ENCODE measurements at regions not wholly inside any gene's neighbourhood (a gene's known extent, or its start where the extent isn't known, plus 50 kb on each side); places are given as distances from the start of the nearest gene placed in this dataset.

GRCh38 chr12:70989232-70989631 is 68.7 kb upstream of the PTPRR start:
- intact Hi-C loops (cut with DNase I), result no loop called here
- WGBS (ENCODE audit: insufficient coverage, low coverage, low lambda C conversion rate, missing lambda C conversion rate), result 43% methylated on average over 2 of the region's 2 CpGs

GRCh38 chr12:70985850-70986249 is 65.3 kb upstream of the PTPRR start:
- ATAC-seq, result no peak
- TF ChIP-seq POLR2A (IDR thresholded peaks at IDR 0.05) (no peak), CTCF (IDR thresholded peaks at IDR 0.05) (no peak)
- Histone ChIP-seq H3K36me3 (no peaks in the 10 kb centered on the region), H3K4me1 (no peaks in the 10 kb centered on the region), H3K4me3 (no peak overlapping the region), H3K27me3 (no peaks in the 10 kb centered on the region), H3K9me3 (no peaks in the 10 kb centered on the region), H3K27ac (no peak overlapping the region)
- intact Hi-C loops (cut with DNase I), result no loop called here
- DNase-seq, result no peak
- 29% methylated on average over 1 of the region's 1 CpG for WGBS (ENCODE audit: insufficient coverage, low coverage, low lambda C conversion rate, missing lambda C conversion rate)

More at GRCh38 chr12:70989232-70989631, 68.7 kb upstream of the PTPRR start:
- DNase-seq (no peak), ATAC-seq (no peak)
- Histone ChIP-seq H3K27me3 (no peaks in the 10 kb centered on the region), H3K27ac (no peak overlapping the region), H3K9me3 (no peaks in the 10 kb centered on the region), H3K36me3 (no peaks in the 10 kb centered on the region), H3K4me1 (no peaks in the 10 kb centered on the region), H3K4me3 (no peak overlapping the region)
- no peak for TF ChIP-seq CTCF (IDR thresholded peaks at IDR 0.05)
- TF ChIP-seq POLR2A (IDR thresholded peaks at IDR 0.05), result no peak

- WGBS (ENCODE audit: insufficient coverage, low coverage, low lambda C conversion rate, missing lambda C conversion rate), result 65% methylated on average over 4 of the region's 4 CpGs
- Histone ChIP-seq H3K27me3 (no peaks in the 10 kb centered on the region), H3K36me3 (no peaks in the 10 kb centered on the region), H3K9me3 (no peaks in the 10 kb centered on the region), H3K27ac (no peak overlapping the region), H3K4me1 (no peaks in the 10 kb centered on the region), H3K4me3 (no peak overlapping the region)
- TF ChIP-seq CTCF (IDR thresholded peaks at IDR 0.05) (no peak), POLR2A (IDR thresholded peaks at IDR 0.05) (no peak)
- DNase-seq (no peak), ATAC-seq (no peak)
- intact Hi-C loops (cut with DNase I), result no loop called here
These were observed 63.2 kb upstream of the PTPRR start for GRCh38 chr12:70983692-70984091.

- ATAC-seq (no peak), DNase-seq (no peak)
- Histone ChIP-seq H3K27ac (no peak overlapping the region), H3K27me3 (no peaks in the 10 kb centered on the region), H3K4me1 (no peaks in the 10 kb centered on the region), H3K36me3 (no peaks in the 10 kb centered on the region), H3K9me3 (no peaks in the 10 kb centered on the region), H3K4me3 (no peak overlapping the region)
- intact Hi-C loops (cut with DNase I), result no loop called here
- no peak for TF ChIP-seq CTCF (IDR thresholded peaks at IDR 0.05)
- no peak for TF ChIP-seq POLR2A (IDR thresholded peaks at IDR 0.05)
- 28% methylated on average over 2 of the region's 2 CpGs for WGBS (ENCODE audit: insufficient coverage, low coverage, low lambda C conversion rate, missing lambda C conversion rate)
These were observed 62.5 kb upstream of the PTPRR start for GRCh38 chr12:70982991-70983390.

- ATAC-seq (no peak), DNase-seq (no peak)
- no peak overlapping the region for H3K4me3 ChIP-seq
- no peaks in the 10 kb centered on the region for H3K36me3 ChIP-seq
- TF ChIP-seq POLR2A (IDR thresholded peaks at IDR 0.05) (no peak), CTCF (IDR thresholded peaks at IDR 0.05) (no peak)
- no peaks in the 10 kb centered on the region for H3K4me1 ChIP-seq
- H3K27ac ChIP-seq, result no peak overlapping the region
- H3K27me3 ChIP-seq, result no peaks in the 10 kb centered on the region
- intact Hi-C loops (cut with DNase I), result no loop called here
- no peaks in the 10 kb centered on the region for H3K9me3 ChIP-seq
- 59% methylated on average over 2 of the region's 2 CpGs for WGBS (ENCODE audit: insufficient coverage, low coverage, low lambda C conversion rate, missing lambda C conversion rate)
These were observed 61.7 kb upstream of the PTPRR start for GRCh38 chr12:70982286-70982685.
